Liver (tissue), 7 donors: ENCODE measurements at regions not wholly inside any gene's neighbourhood (a gene's known extent, or its start where the extent isn't known, plus 50 kb on each side); places are given as distances from the start of the nearest gene placed in this dataset.

Experiments used
- DNase-seq: peaks from one replicate; pipeline ENCODE4 v3.0.0-alpha.2; 2017; ENCODE audit warnings: low spot score
- H3K27ac ChIP-seq, 2 donors: one replicate each; pipeline ENCODE4 v1.7.0; 2013; ENCODE audit warnings: inconsistent platforms in 2 of 2, low read length in 2 of 2, control low read depth in 1 of 2, low read depth in 1 of 2, mild to moderate bottlenecking in 1 of 2
- H3K27me3 ChIP-seq, 4 donors: one replicate each; pipeline versions ENCODE4 v1.6.1 to v1.7.0; 2013; ENCODE audit warnings: low read length in 3 of 4, inconsistent platforms in 1 of 4, mild to moderate bottlenecking in 1 of 4, moderate library complexity in 1 of 4; ENCODE audit not compliant: control insufficient read depth in 4 of 4, insufficient read depth in 4 of 4
- H3K36me3 ChIP-seq, 4 donors: one replicate each; pipeline versions ENCODE4 v1.6.1 to v1.7.0; 2013; ENCODE audit warnings: low read length in 3 of 4, mild to moderate bottlenecking in 3 of 4, low read depth in 1 of 4, moderate library complexity in 1 of 4; ENCODE audit not compliant: control insufficient read depth in 4 of 4, insufficient read depth in 3 of 4
- H3K4me1 ChIP-seq, 4 donors: one replicate each; pipeline versions ENCODE4 v1.6.1 to v1.7.0; 2013; ENCODE audit warnings: low read length in 3 of 4, mild to moderate bottlenecking in 3 of 4, moderate library complexity in 1 of 4; ENCODE audit not compliant: control insufficient read depth in 4 of 4, insufficient read depth in 4 of 4
- H3K4me3 ChIP-seq, 3 donors: one replicate each; pipeline versions ENCODE4 v1.6.1 to v1.7.0; 2013; ENCODE audit warnings: low read length in 3 of 3, control low read depth in 1 of 3, low read depth in 1 of 3, mild to moderate bottlenecking in 1 of 3
- H3K9ac ChIP-seq, 2 donors: one replicate each; pipeline ENCODE4 v1.7.0; 2013; ENCODE audit warnings: low read length in 2 of 2, mild to moderate bottlenecking in 2 of 2, moderate library complexity in 2 of 2, control low read depth in 1 of 2, low read depth in 1 of 2
- H3K9me3 ChIP-seq, 4 donors: one replicate each; pipeline versions ENCODE4 v1.6.1 to v1.7.0; 2013; ENCODE audit warnings: low read length in 3 of 4; ENCODE audit not compliant: control insufficient read depth in 4 of 4
- ATF3 ChIP-seq: IDR thresholded peaks from 2 replicates; pipeline ENCODE4 v1.6.1; 2016; ENCODE audit warnings: antibody characterized with exemption
- EGR1 ChIP-seq, 2 donors: IDR thresholded peaks; 2 replicates each; pipeline ENCODE4 v1.6.1; 2016 to 2018; ENCODE audit warnings: antibody characterized with exemption in 2 of 2, low read depth in 2 of 2
- FOXA1 ChIP-seq: IDR thresholded peaks from 2 replicates; pipeline ENCODE4 v1.6.1; 2016; ENCODE audit warnings: antibody characterized with exemption
- FOXA2 ChIP-seq: IDR thresholded peaks from 2 replicates; pipeline ENCODE4 v1.6.1; 2016; ENCODE audit warnings: antibody characterized with exemption
- GABPA ChIP-seq, 2 donors: IDR thresholded peaks in 1 of 2; conservative IDR thresholded peaks in 1 of 2; 2 replicates each; pipeline ENCODE4 v1.6.1; 2016; ENCODE audit warnings: antibody characterized with exemption in 2 of 2, mild to moderate bottlenecking in 1 of 2, moderate library complexity in 1 of 2
- HNF4A ChIP-seq, 2 donors: conservative IDR thresholded peaks; 2 replicates each; pipeline ENCODE4 v1.6.1; 2016; ENCODE audit warnings: antibody characterized with exemption in 2 of 2, mild to moderate bottlenecking in 2 of 2
- HNF4G ChIP-seq: IDR thresholded peaks from 2 replicates; pipeline ENCODE4 v1.6.1; 2016; ENCODE audit warnings: antibody characterized with exemption
- JUND ChIP-seq, 2 donors: IDR thresholded peaks; 2 replicates each; pipeline ENCODE4 v1.6.1; 2016; ENCODE audit warnings: antibody characterized with exemption in 2 of 2
- NR2F2 ChIP-seq: IDR thresholded peaks from 2 replicates; pipeline ENCODE4 v1.6.1; 2016; ENCODE audit warnings: antibody characterized with exemption
- RAD21 ChIP-seq, 2 donors: IDR thresholded peaks; 2 replicates each; pipeline ENCODE4 v1.6.1; 2016; ENCODE audit warnings: antibody characterized with exemption in 2 of 2, mild to moderate bottlenecking in 2 of 2
- RXRA ChIP-seq, 2 donors: IDR thresholded peaks; 2 replicates each; pipeline ENCODE4 v1.6.1; 2017 to 2018; ENCODE audit warnings: antibody characterized with exemption in 2 of 2, mild to moderate bottlenecking in 1 of 2
- SP1 ChIP-seq: IDR thresholded peaks from 2 replicates; pipeline ENCODE4 v1.6.1; 2018; ENCODE audit warnings: antibody characterized with exemption, mild to moderate bottlenecking
- TAF1 ChIP-seq: conservative IDR thresholded peaks from 2 replicates; pipeline ENCODE4 v1.6.1; 2016; ENCODE audit warnings: antibody characterized with exemption, mild to moderate bottlenecking
- YY1 ChIP-seq: IDR thresholded peaks from 2 replicates; pipeline ENCODE4 v1.6.1; 2016; ENCODE audit warnings: antibody characterized with exemption, mild to moderate bottlenecking
- ZBTB33 ChIP-seq: IDR thresholded peaks from 2 replicates; pipeline ENCODE4 v1.6.1; 2016; ENCODE audit warnings: antibody characterized with exemption
- WGBS: extraction: QIAGEN DNeasy Blood & Tissue Kit; methylation state at CpG from one replicate; pipeline ENCODE4 v1.1.7; 2013; 5-methylcytosine and 5-hydroxymethylcytosine counted together
- TF ChIP-seq, protein P1 (sequence below): IDR thresholded peaks from 2 replicates; pipeline ENCODE4 v1.6.1; 2016; ENCODE audit warnings: antibody characterized with exemption, mild to moderate bottlenecking
- TF ChIP-seq, protein P2 (sequence below): IDR thresholded peaks from 2 replicates; pipeline ENCODE4 v1.6.1; 2016; ENCODE audit warnings: antibody characterized with exemption
- donor health status: healthy.
- donor health status: healthy.
- donor health status: healthy.
- donor health status: healthy.

- Histone ChIP-seq H3K36me3 (no peaks in the 10 kb centered on the region), H3K27ac (no peak overlapping the region), H3K9me3 (no peaks in the 10 kb centered on the region), H3K27me3 (no peaks in the 10 kb centered on the region), H3K4me1 (no peaks in the 10 kb centered on the region), H3K9ac (no peak overlapping the region), H3K4me3 (no peak overlapping the region)
- TF ChIP-seq GABPA (IDR thresholded peaks at IDR 0.05 in 1 of 2, conservative IDR thresholded peaks at IDR 0.05 in 1 of 2) (no peak), JUND (IDR thresholded peaks at IDR 0.05) (no peak), RXRA (IDR thresholded peaks at IDR 0.05) (no peak), EGR1 (IDR thresholded peaks at IDR 0.05; ENCODE audit: low read depth in 2 of 2) (no peak)
- DNase-seq, result no peak
- 65% methylated on average over 8 of the region's 8 CpGs for WGBS
These were observed 487.1 kb downstream of the TECRL start for GRCh38 chr4:63922146-63922545.

GRCh38 chr4:63921561-63921960 lies 487.7 kb downstream of the TECRL start:
- Histone ChIP-seq H3K9ac (no peak overlapping the region), H3K27me3 (no peaks in the 10 kb centered on the region), H3K36me3 (no peaks in the 10 kb centered on the region), H3K4me1 (no peaks in the 10 kb centered on the region), H3K9me3 (no peaks in the 10 kb centered on the region), H3K4me3 (no peak overlapping the region), H3K27ac (no peak overlapping the region)
- 81% methylated on average over 10 of the region's 10 CpGs for WGBS
- DNase-seq, result no peak
- TF ChIP-seq JUND (IDR thresholded peaks at IDR 0.05) (no peak), YY1 (no peak), FOXA2 (no peak), TAF1 (no peak), HNF4A (conservative IDR thresholded peaks at IDR 0.05) (no peak), NR2F2 (no peak), RXRA (IDR thresholded peaks at IDR 0.05) (no peak), FOXA1 (no peak), EGR1 (IDR thresholded peaks at IDR 0.05; ENCODE audit: low read depth in 2 of 2) (no peak), HNF4G (no peak), SP1 (no peak), GABPA (IDR thresholded peaks at IDR 0.05 in 1 of 2, conservative IDR thresholded peaks at IDR 0.05 in 1 of 2) (no peak), RAD21 (IDR thresholded peaks at IDR 0.05) (no peak)
- TF ChIP-seq, protein P1, sequence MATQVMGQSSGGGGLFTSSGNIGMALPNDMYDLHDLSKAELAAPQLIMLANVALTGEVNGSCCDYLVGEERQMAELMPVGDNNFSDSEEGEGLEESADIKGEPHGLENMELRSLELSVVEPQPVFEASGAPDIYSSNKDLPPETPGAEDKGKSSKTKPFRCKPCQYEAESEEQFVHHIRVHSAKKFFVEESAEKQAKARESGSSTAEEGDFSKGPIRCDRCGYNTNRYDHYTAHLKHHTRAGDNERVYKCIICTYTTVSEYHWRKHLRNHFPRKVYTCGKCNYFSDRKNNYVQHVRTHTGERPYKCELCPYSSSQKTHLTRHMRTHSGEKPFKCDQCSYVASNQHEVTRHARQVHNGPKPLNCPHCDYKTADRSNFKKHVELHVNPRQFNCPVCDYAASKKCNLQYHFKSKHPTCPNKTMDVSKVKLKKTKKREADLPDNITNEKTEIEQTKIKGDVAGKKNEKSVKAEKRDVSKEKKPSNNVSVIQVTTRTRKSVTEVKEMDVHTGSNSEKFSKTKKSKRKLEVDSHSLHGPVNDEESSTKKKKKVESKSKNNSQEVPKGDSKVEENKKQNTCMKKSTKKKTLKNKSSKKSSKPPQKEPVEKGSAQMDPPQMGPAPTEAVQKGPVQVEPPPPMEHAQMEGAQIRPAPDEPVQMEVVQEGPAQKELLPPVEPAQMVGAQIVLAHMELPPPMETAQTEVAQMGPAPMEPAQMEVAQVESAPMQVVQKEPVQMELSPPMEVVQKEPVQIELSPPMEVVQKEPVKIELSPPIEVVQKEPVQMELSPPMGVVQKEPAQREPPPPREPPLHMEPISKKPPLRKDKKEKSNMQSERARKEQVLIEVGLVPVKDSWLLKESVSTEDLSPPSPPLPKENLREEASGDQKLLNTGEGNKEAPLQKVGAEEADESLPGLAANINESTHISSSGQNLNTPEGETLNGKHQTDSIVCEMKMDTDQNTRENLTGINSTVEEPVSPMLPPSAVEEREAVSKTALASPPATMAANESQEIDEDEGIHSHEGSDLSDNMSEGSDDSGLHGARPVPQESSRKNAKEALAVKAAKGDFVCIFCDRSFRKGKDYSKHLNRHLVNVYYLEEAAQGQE, result no peak
- TF ChIP-seq, protein P2, sequence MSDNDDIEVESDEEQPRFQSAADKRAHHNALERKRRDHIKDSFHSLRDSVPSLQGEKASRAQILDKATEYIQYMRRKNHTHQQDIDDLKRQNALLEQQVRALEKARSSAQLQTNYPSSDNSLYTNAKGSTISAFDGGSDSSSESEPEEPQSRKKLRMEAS, result no peak

DNA sequence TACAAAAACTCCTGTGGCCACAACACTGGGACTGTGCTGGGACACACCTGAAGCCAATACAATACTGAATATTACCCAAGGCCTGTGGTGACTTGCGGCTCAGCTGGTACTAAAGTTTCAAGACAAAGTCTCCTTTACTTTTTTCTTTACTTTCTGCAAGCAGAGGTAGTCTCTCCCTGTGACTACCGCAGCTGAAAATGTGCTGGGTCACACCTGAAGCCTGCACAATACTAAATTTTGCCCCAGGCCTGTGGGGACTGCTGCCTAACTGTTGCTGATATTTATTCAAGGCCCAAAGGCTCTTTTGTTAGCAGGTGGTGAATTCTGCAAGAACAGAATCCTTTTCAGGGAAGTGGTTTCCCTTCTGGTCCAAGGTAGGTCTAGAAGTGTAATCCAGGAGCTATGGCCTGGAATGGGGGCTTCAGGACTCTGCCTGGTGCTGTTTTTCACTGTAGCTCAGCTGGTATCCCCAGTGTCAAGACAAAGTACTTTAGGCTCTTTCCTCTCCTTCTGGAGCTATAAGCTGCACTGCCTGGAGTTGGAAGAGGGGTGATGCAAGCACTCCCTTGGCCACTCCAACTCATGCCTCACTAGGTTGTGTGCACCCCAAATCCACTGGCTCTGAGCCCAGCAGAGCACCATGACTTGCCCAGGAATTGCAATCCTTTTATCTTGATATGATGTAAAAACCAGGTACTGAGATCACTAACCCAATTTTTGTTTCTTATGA lies 489.4 kb downstream of the TECRL start:
- Histone ChIP-seq H3K4me1 (no peaks in the 10 kb centered on the region), H3K36me3 (no peaks in the 10 kb centered on the region), H3K9me3 (no peaks in the 10 kb centered on the region), H3K27ac (no peak overlapping the region), H3K4me3 (no peak overlapping the region), H3K9ac (no peak overlapping the region), H3K27me3 (no peaks in the 10 kb centered on the region)
- no peak for TF ChIP-seq ATF3
- TF ChIP-seq TAF1, result no peak
- no peak for TF ChIP-seq NR2F2
- no peak for TF ChIP-seq EGR1 (IDR thresholded peaks at IDR 0.05; ENCODE audit: low read depth in 2 of 2)
- no peak for TF ChIP-seq YY1
- TF ChIP-seq, protein P2, result no peak
- TF ChIP-seq HNF4A (conservative IDR thresholded peaks at IDR 0.05), result no peak
- no peak for TF ChIP-seq HNF4G
- no peak for TF ChIP-seq FOXA2
- no peak for TF ChIP-seq JUND (IDR thresholded peaks at IDR 0.05)
- no peak for TF ChIP-seq GABPA (IDR thresholded peaks at IDR 0.05 in 1 of 2, conservative IDR thresholded peaks at IDR 0.05 in 1 of 2)
- TF ChIP-seq ZBTB33, result no peak
- TF ChIP-seq, protein P1, result no peak
- no peak for DNase-seq
- WGBS, result 76% methylated on average over 2 of the region's 2 CpGs
